SK-N-MC (cell line): ENCODE measurements at regions not wholly inside any gene's neighbourhood (a gene's known extent, or its start where the extent isn't known, plus 50 kb on each side); places are given as distances from the start of the nearest gene placed in this dataset.

ENCODE experiments used
- EZH2 ChIP-seq: fragments of 200-600 bp; sonication (generic); IDR thresholded peaks from one replicate; pipeline ENCODE4 v1.6.1; 2017; ENCODE audit warnings: antibody characterized with exemption
- POLR2AphosphoS5 ChIP-seq: IDR thresholded peaks from 2 replicates; pipeline ENCODE4 v1.6.1; 2012; ENCODE audit warnings: mild to moderate bottlenecking, low read depth, low read length, borderline replicate concordance

DNA sequence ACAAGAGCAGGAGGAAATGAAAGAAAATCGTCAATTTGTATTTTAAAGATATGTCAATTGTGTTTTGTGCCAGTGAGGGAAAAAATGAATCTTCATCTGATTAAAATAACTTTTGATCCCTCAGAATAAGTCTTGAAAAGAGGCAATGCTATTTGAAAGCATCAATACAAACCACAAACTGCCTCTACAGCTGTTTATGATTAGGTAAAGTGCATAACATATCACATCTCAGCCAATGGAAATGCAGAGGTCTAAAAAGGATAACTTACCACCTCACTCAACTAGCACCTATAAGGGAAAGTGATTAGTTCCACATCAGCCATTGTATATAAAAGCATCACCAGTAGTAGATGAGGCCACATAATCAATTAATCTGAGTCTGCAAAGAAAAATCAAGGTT is 492.2 kb upstream of the CDH2 start:
- TF ChIP-seq POLR2AphosphoS5 (no peak), EZH2 (no peak)
